Osteocyte (in vitro differentiated cells): ENCODE measurements at regions not wholly inside any gene's neighbourhood (a gene's known extent, or its start where the extent isn't known, plus 50 kb on each side); places are given as distances from the start of the nearest gene placed in this dataset.

Experiments used
- DNase-seq: peaks from one replicate; pipeline ENCODE4 v3.0.0; 2021; ENCODE audit warnings: mixed read lengths; ENCODE audit not compliant: unreplicated experiment; ENCODE audit errors: extremely low spot score
- H3K27ac Mint-ChIP-seq: one replicate; pipeline ENCODE4 v1.8.0; 2021; ENCODE audit warnings: mild to moderate bottlenecking, mixed read lengths; ENCODE audit not compliant: unreplicated experiment
- H3K27me3 Mint-ChIP-seq: one replicate; pipeline ENCODE4 v1.8.0; 2021; ENCODE audit warnings: mixed read lengths; ENCODE audit not compliant: unreplicated experiment
- H3K36me3 Mint-ChIP-seq: one replicate; pipeline ENCODE4 v1.8.0; 2021; ENCODE audit warnings: mixed read lengths; ENCODE audit not compliant: unreplicated experiment
- H3K4me1 Mint-ChIP-seq: one replicate; pipeline ENCODE4 v1.8.0; 2021; ENCODE audit warnings: mixed read lengths; ENCODE audit not compliant: unreplicated experiment
- H3K4me3 Mint-ChIP-seq: one replicate; pipeline ENCODE4 v1.8.0; 2021; ENCODE audit warnings: mild to moderate bottlenecking, moderate library complexity, mixed read lengths; ENCODE audit not compliant: unreplicated experiment
- H3K9me3 Mint-ChIP-seq: one replicate; pipeline ENCODE4 v1.8.0; 2021; ENCODE audit warnings: mixed read lengths; ENCODE audit not compliant: unreplicated experiment
- CTCF ChIP-seq: fragments of 200-600 bp; sonication (generic); IDR thresholded peaks from 2 replicates; pipeline ENCODE4 v1.5.0; 2021; ENCODE audit warnings: antibody characterized with exemption, mild to moderate bottlenecking, moderate library complexity

GRCh38 chr2:18242716-18243115 lies 317.7 kb downstream of the RDH14 start:
- no peak for TF ChIP-seq CTCF
- Mint-ChIP-seq H3K9me3 (no peaks in the 10 kb centered on the region), H3K36me3 (no peaks in the 10 kb centered on the region), H3K27ac (no peak overlapping the region), H3K4me3 (no peak overlapping the region), H3K27me3 (peaks cover 5% of the 10 kb centered on the region), H3K4me1 (no peaks in the 10 kb centered on the region)
- DNase-seq = no peak

GRCh38 chr2:18238209-18238608 lies 322.2 kb downstream of the RDH14 start:
- no peaks in the 10 kb centered on the region for H3K9me3 Mint-ChIP-seq
- no peak overlapping the region for H3K27ac Mint-ChIP-seq
- no peaks in the 10 kb centered on the region for H3K4me1 Mint-ChIP-seq
- H3K4me3 Mint-ChIP-seq = no peak overlapping the region
- no peak for TF ChIP-seq CTCF
- DNase-seq = no peak
- no peaks in the 10 kb centered on the region for H3K36me3 Mint-ChIP-seq
- no peaks in the 10 kb centered on the region for H3K27me3 Mint-ChIP-seq

- no peaks in the 10 kb centered on the region for H3K4me1 Mint-ChIP-seq
- no peak overlapping the region for H3K4me3 Mint-ChIP-seq
- H3K27ac Mint-ChIP-seq = no peak overlapping the region
- no peak for DNase-seq
- no peaks in the 10 kb centered on the region for H3K9me3 Mint-ChIP-seq
- TF ChIP-seq CTCF = no peak
- H3K36me3 Mint-ChIP-seq = no peaks in the 10 kb centered on the region
- H3K27me3 Mint-ChIP-seq = peaks cover under 1% of the 10 kb centered on the region
Measured at GRCh38 chr2:18237298-18237697, 323.2 kb downstream of the RDH14 start.

GRCh38 chr2:18232731-18233438 lies 327.6 kb downstream of the RDH14 start:
- no peaks in the 10 kb centered on the region for H3K4me1 Mint-ChIP-seq
- TF ChIP-seq CTCF = no peak
- H3K36me3 Mint-ChIP-seq = no peaks in the 10 kb centered on the region
- no peak overlapping the region for H3K27ac Mint-ChIP-seq
- no peak overlapping the region for H3K4me3 Mint-ChIP-seq
- no peaks in the 10 kb centered on the region for H3K9me3 Mint-ChIP-seq
- H3K27me3 Mint-ChIP-seq = peaks cover 23% of the 10 kb centered on the region
- DNase-seq = no peak

GRCh38 chr2:18230668-18231067 lies 329.8 kb downstream of the RDH14 start:
- no peak for TF ChIP-seq CTCF
- Mint-ChIP-seq H3K27me3 (peaks cover 23% of the 10 kb centered on the region), H3K4me3 (no peak overlapping the region), H3K9me3 (no peaks in the 10 kb centered on the region), H3K27ac (no peak overlapping the region), H3K36me3 (no peaks in the 10 kb centered on the region), H3K4me1 (no peaks in the 10 kb centered on the region)
- no peak for DNase-seq
